A549 (cell line): ENCODE measurements at regions not wholly inside any gene's neighbourhood (a gene's known extent, or its start where the extent isn't known, plus 50 kb on each side); places are given as distances from the start of the nearest gene placed in this dataset.

ENCODE experiments used
- ATAC-seq, 2 experiments: fragments of 200-7000 bp in 1 of 2; fragments of >200 bp in 1 of 2; cut with Nextera tagmentation in 1 of 2; cut with Tn5 transposase in 1 of 2; 3 replicates each; pipeline versions ENCODE4 v1.8.0 to v1.9.1; 2018 to 2020; ENCODE audit warnings: mild to moderate bottlenecking in 1 of 2, moderate library complexity in 1 of 2
- CTCF ChIA-PET: fragments of 300-600 bp; sonication (Branson Sonifier 250); formaldehyde crosslinking; extraction: SDS; loops from one replicate; lab custom pipeline; 2021; ENCODE audit warnings: antibody characterized with exemption, inconsistent platforms; lab: Yijun Ruan, JAX
- POLR2A ChIA-PET: fragments of 350-600 bp; formaldehyde crosslinking; extraction: SDS; loops from one replicate; lab custom pipeline; 2021; ENCODE audit warnings: antibody characterized with exemption, inconsistent platforms; lab: Yijun Ruan, JAX
- DNase-seq, 2 experiments: peaks; one replicate each; pipeline versions ENCODE4 v3.0.0 to v3.0.0-alpha.2; 2011 to 2016; ENCODE audit warnings: low read depth in 1 of 2, low spot score in 1 of 2
- FAIRE-seq: peaks from 2 replicates; lab custom pipeline; 2011; peaks lifted over from hg19 to GRCh38; lab: Jason Lieb, UNC
- H3K27ac ChIP-seq, 2 experiments: fragments of >200 bp; sonication (Bioruptor Twin); formaldehyde crosslinking; 3 replicates each; pipeline ENCODE4 v1.5.1; 2016 to 2017
- H3K4me1 ChIP-seq: fragments of >200 bp; sonication (Bioruptor Twin); formaldehyde crosslinking; 3 replicates; pipeline ENCODE4 v1.6.1; 2016
- H3K4me2 ChIP-seq: fragments of >200 bp; sonication (Bioruptor Twin); formaldehyde crosslinking; 3 replicates; pipeline ENCODE4 v1.6.1; 2016
- H3K4me3 ChIP-seq: fragments of >200 bp; sonication (Bioruptor Twin); formaldehyde crosslinking; 3 replicates; pipeline ENCODE4 v1.5.1; 2016
- H3K9me3 ChIP-seq: fragments of >200 bp; sonication (Bioruptor Twin); formaldehyde crosslinking; 3 replicates; pipeline ENCODE4 v1.6.1; 2016
- CBX8 ChIP-seq: fragments of 200-600 bp; sonication (generic); IDR thresholded peaks from 2 replicates; pipeline ENCODE4 v1.6.1; 2016
- CEBPB ChIP-seq, 2 experiments: fragments of >200 bp in 1 of 2; sonication (Bioruptor Twin) in 1 of 2; formaldehyde crosslinking in 1 of 2; IDR thresholded peaks; 2 replicates each; pipeline ENCODE4 v1.6.1; 2012 to 2016
- CHD4 ChIP-seq: fragments of 200-600 bp; sonication (generic); IDR thresholded peaks from 2 replicates; pipeline ENCODE4 v1.6.1; 2016; ENCODE audit warnings: antibody characterized with exemption, mild to moderate bottlenecking, borderline replicate concordance
- EHMT2 ChIP-seq: fragments of 200-600 bp; sonication (generic); IDR thresholded peaks from 2 replicates; pipeline ENCODE4 v1.6.1; 2016; ENCODE audit warnings: antibody characterized with exemption, low read depth, mild to moderate bottlenecking, moderate library complexity
- FOSB ChIP-seq: fragments of 250-450 bp; sonication (Bioruptor Pico); IDR thresholded peaks from 2 replicates; pipeline ENCODE4 v1.5.0; 2020; ENCODE audit warnings: mild to moderate bottlenecking, moderate library complexity
- HEYL ChIP-seq: fragments of 250-450 bp; sonication (Bioruptor Pico); IDR thresholded peaks from 2 replicates; pipeline ENCODE4 v1.8.0; 2021; ENCODE audit warnings: mild to moderate bottlenecking, moderate library complexity
- HOXB13 ChIP-seq: fragments of 250-450 bp; sonication (Bioruptor Pico); IDR thresholded peaks from 2 replicates; pipeline ENCODE4 v1.5.0; 2020; ENCODE audit warnings: low read depth, mild to moderate bottlenecking, moderate library complexity
- HOXB5 ChIP-seq: fragments of 250-450 bp; sonication (Bioruptor Pico); IDR thresholded peaks from 2 replicates; pipeline ENCODE4 v1.5.0; 2020; ENCODE audit warnings: mild to moderate bottlenecking, moderate library complexity
- KDM5A ChIP-seq: fragments of 200-600 bp; sonication (generic); IDR thresholded peaks from 2 replicates; pipeline ENCODE4 v1.6.1; 2016; ENCODE audit warnings: antibody characterized with exemption, mild to moderate bottlenecking
- MAFK ChIP-seq: fragments of 450-650 bp; IDR thresholded peaks from 2 replicates; pipeline ENCODE4 v1.6.1; 2014; ENCODE audit not compliant: partially characterized antibody
- MAZ ChIP-seq: fragments of 150-350 bp; IDR thresholded peaks from 2 replicates; pipeline ENCODE4 v1.6.1; 2014; ENCODE audit warnings: antibody characterized with exemption, low read depth, low read length, borderline replicate concordance
- NPAS2 ChIP-seq: fragments of 250-450 bp; sonication (Bioruptor Pico); IDR thresholded peaks from 2 replicates; pipeline ENCODE4 v1.8.0; 2022; ENCODE audit warnings: mild to moderate bottlenecking, moderate library complexity, borderline replicate concordance
- NR3C1 ChIP-seq: fragments of >200 bp; sonication (Bioruptor Twin); formaldehyde crosslinking; IDR thresholded peaks from 3 replicates; pipeline ENCODE4 v1.6.1; 2017
- PHF8 ChIP-seq: fragments of 200-600 bp; sonication (generic); IDR thresholded peaks from 2 replicates; pipeline ENCODE4 v1.6.1; 2016; ENCODE audit warnings: low read depth, mild to moderate bottlenecking, antibody characterized with exemption, moderate library complexity, borderline replicate concordance
- RARB ChIP-seq: fragments of 250-450 bp; sonication (Bioruptor Pico); IDR thresholded peaks from 2 replicates; pipeline ENCODE4 v1.8.0; 2021; ENCODE audit warnings: mild to moderate bottlenecking, moderate library complexity
- RFX5 ChIP-seq: fragments of 450-650 bp; IDR thresholded peaks from 2 replicates; pipeline ENCODE4 v1.7.1; 2014; ENCODE audit warnings: antibody characterized with exemption, mild to moderate bottlenecking, moderate library complexity
- RNF2 ChIP-seq: fragments of 200-600 bp; sonication (generic); IDR thresholded peaks from 2 replicates; pipeline ENCODE4 v1.6.1; 2016; ENCODE audit warnings: low read depth, mild to moderate bottlenecking, antibody characterized with exemption, moderate library complexity, borderline replicate concordance
- SMC3 ChIP-seq: fragments of >200 bp; sonication (Bioruptor Twin); formaldehyde crosslinking; IDR thresholded peaks from 3 replicates; pipeline ENCODE4 v1.6.1; 2018; ENCODE audit warnings: inconsistent platforms
- ZFP36 ChIP-seq: fragments of 450-650 bp; IDR thresholded peaks from 2 replicates; pipeline ENCODE4 v1.6.1; 2014; ENCODE audit warnings: borderline replicate concordance; ENCODE audit not compliant: partially characterized antibody
- WGBS: methylation state at CpG from one replicate; pipeline ENCODE4 v1.1.6; 2017; ENCODE audit errors: missing lambda C conversion rate; 5-methylcytosine and 5-hydroxymethylcytosine counted together
- TF ChIP-seq, protein P1 (sequence below): fragments of >200 bp; sonication (Bioruptor Twin); formaldehyde crosslinking; IDR thresholded peaks from 2 replicates; pipeline ENCODE4 v1.6.1; 2016
- TF ChIP-seq, protein P2 (sequence below): IDR thresholded peaks from 2 replicates; pipeline ENCODE4 v1.6.1; 2012
- TF ChIP-seq, protein P3 (sequence below): IDR thresholded peaks from 2 replicates; pipeline ENCODE4 v1.6.1; 2012; ENCODE audit warnings: low read depth, borderline replicate concordance
- TF ChIP-seq, protein P4 (sequence below): fragments of >200 bp; sonication (Bioruptor Twin); formaldehyde crosslinking; IDR thresholded peaks from 3 replicates; pipeline ENCODE4 v1.5.1; 2016

DNA sequence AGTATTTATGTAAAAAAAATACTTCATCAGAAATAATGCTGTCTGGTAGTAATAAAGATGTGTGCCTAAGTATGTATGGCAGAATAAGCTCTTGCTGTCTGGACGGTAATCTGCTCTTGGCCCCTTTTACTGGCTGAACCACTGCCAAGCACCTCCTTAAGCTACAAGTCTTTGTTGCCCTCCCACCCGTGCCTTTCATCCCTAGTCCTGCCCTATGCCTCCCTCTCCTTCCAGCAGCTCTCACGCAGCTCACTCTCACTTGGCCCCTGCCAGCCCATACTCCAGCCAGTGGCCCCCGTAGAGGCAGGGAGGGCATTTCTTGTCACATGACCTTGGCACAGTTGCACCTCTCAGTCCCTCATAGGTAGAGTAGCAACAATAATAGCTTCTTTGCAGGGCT, 54.5 kb upstream of the NPAS2 start:
- ATAC-seq (no peak), FAIRE-seq (no peak), DNase-seq (no peak)
- 58% methylated on average over 4 of the region's 4 CpGs for WGBS
- TF ChIP-seq NPAS2 (CRISPR knock-in tag) (no peak), HOXB5 (CRISPR knock-in tag) (no peak), HEYL (CRISPR knock-in tag) (no peak), FOSB (CRISPR knock-in tag) (no peak), KDM5A (no peak), PHF8 (no peak), NR3C1 (no peak), CEBPB (IDR thresholded peaks at IDR 0.05) (no peak), CBX8 (no peak), RNF2 (no peak), EHMT2 (no peak), SMC3 (no peak), MAFK (no peak), ZFP36 (no peak), HOXB13 (CRISPR knock-in tag) (no peak), CHD4 (no peak)
- TF ChIP-seq, protein P1, sequence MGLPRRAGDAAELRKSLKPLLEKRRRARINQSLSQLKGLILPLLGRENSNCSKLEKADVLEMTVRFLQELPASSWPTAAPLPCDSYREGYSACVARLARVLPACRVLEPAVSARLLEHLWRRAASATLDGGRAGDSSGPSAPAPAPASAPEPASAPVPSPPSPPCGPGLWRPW = no peak
- TF ChIP-seq, protein P2, sequence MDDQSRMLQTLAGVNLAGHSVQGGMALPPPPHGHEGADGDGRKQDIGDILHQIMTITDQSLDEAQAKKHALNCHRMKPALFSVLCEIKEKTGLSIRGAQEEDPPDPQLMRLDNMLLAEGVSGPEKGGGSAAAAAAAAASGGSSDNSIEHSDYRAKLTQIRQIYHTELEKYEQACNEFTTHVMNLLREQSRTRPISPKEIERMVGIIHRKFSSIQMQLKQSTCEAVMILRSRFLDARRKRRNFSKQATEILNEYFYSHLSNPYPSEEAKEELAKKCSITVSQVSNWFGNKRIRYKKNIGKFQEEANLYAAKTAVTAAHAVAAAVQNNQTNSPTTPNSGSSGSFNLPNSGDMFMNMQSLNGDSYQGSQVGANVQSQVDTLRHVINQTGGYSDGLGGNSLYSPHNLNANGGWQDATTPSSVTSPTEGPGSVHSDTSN = no peak
- ChIA-PET CTCF (interaction anchor here (0.9 to 2.2 kb wide), 4 partner anchors 10 to 158 kb away, joined by 3 to 8 read pairs (median 4); no protein-coding TSS in a partner anchor), POLR2A (no interaction called here)
- Histone ChIP-seq H3K4me1 (peaks cover 16% of the 10 kb centered on the region), H3K4me2 (no peak overlapping the region), H3K27ac (no peak overlapping the region), H3K9me3 (0 out of 3 replicates have a peak, but pooled peaks cover 6% of the 10 kb centered on the region), H3K4me3 (no peak overlapping the region)

DNA sequence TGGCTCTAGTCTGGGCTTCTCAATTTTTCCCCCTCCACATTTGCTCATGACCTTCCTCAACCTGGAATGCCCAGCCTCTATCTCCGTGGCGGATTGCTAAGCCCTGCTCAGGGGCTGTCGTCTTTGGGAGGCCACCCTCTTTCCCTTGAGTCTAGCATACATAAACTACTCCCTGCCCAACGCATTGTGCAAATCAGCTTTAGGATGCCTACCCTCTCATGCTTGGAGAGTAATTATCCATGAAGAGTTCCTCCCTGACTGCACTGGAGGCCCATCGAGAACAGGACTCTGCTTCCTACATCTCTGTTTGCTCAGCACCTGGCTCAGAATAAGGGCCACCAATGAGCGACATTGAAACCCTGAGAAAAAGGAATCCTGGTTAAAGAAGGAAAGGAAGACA, 53.7 kb upstream of the NPAS2 start:
- POLR2A ChIA-PET = no interaction called here
- H3K27ac ChIP-seq = no peak overlapping the region
- ATAC-seq (no peak), DNase-seq (no peak), FAIRE-seq (no peak)
- H3K4me1 ChIP-seq = peaks cover 16% of the 10 kb centered on the region
- TF ChIP-seq CEBPB (IDR thresholded peaks at IDR 0.05) = no peak
- no peak for TF ChIP-seq EHMT2
- TF ChIP-seq MAZ = no peak
- no peak for TF ChIP-seq RARB (CRISPR knock-in tag)
- TF ChIP-seq, protein P3, sequence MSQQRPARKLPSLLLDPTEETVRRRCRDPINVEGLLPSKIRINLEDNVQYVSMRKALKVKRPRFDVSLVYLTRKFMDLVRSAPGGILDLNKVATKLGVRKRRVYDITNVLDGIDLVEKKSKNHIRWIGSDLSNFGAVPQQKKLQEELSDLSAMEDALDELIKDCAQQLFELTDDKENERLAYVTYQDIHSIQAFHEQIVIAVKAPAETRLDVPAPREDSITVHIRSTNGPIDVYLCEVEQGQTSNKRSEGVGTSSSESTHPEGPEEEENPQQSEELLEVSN = no peak
- TF ChIP-seq, protein P4, sequence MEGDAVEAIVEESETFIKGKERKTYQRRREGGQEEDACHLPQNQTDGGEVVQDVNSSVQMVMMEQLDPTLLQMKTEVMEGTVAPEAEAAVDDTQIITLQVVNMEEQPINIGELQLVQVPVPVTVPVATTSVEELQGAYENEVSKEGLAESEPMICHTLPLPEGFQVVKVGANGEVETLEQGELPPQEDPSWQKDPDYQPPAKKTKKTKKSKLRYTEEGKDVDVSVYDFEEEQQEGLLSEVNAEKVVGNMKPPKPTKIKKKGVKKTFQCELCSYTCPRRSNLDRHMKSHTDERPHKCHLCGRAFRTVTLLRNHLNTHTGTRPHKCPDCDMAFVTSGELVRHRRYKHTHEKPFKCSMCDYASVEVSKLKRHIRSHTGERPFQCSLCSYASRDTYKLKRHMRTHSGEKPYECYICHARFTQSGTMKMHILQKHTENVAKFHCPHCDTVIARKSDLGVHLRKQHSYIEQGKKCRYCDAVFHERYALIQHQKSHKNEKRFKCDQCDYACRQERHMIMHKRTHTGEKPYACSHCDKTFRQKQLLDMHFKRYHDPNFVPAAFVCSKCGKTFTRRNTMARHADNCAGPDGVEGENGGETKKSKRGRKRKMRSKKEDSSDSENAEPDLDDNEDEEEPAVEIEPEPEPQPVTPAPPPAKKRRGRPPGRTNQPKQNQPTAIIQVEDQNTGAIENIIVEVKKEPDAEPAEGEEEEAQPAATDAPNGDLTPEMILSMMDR = no peak
- TF ChIP-seq RFX5 = no peak
- H3K4me3 ChIP-seq = no peak overlapping the region
- H3K4me2 ChIP-seq = no peak overlapping the region
- CTCF ChIA-PET = interaction anchor here (0.9 to 2.2 kb wide), 3 partner anchors 11 to 19 kb away, joined by 3 to 8 read pairs (median 5); no protein-coding TSS in a partner anchor
- WGBS = 73% methylated on average over 6 of the region's 6 CpGs
- 0 out of 3 replicates have a peak, but pooled peaks cover 6% of the 10 kb centered on the region for H3K9me3 ChIP-seq
